Colonic mucosa (tissue), 4 donors: ENCODE measurements at regions not wholly inside any gene's neighbourhood (a gene's known extent, or its start where the extent isn't known, plus 50 kb on each side); places are given as distances from the start of the nearest gene placed in this dataset.
"Not testable (repeated sequence)": the region's sequence is repeated elsewhere in the genome, so short reads cannot be mapped to it uniquely, and the experiment has no call there.

Experiments
- DNase-seq: peaks from one replicate; pipeline ENCODE4 v3.0.0-alpha.2; 2020
- H3K27ac ChIP-seq: fragments of 200-600 bp; one replicate; pipeline ENCODE4 v1.8.0; 2021
- H3K27me3 ChIP-seq: fragments of 200-600 bp; one replicate; pipeline ENCODE4 v1.8.0; 2021
- H3K36me3 ChIP-seq: fragments of 200-600 bp; one replicate; pipeline ENCODE4 v1.8.0; 2021
- H3K4me1 ChIP-seq: fragments of 200-600 bp; one replicate; pipeline ENCODE4 v1.8.0; 2021; ENCODE audit warnings: mild to moderate bottlenecking
- H3K4me3 ChIP-seq: fragments of 200-600 bp; one replicate; pipeline ENCODE4 v1.8.0; 2021
- H3K9ac ChIP-seq, 2 donors: one replicate each; pipeline ENCODE4 v1.7.0; 2013; ENCODE audit warnings: control low read depth in 2 of 2, low read depth in 2 of 2, low read length in 2 of 2
- H3K9me3 ChIP-seq: fragments of 200-600 bp; one replicate; pipeline ENCODE4 v1.8.0; 2021
- intact Hi-C: fragments of 100-400 bp; cut with DNase I; formaldehyde crosslinking; loops from one replicate; pipeline ENCODE4 v1.14.1; 2022
- TF ChIP-seq, protein P1 (sequence below): fragments of 200-600 bp; IDR thresholded peaks from one replicate; pipeline ENCODE4 v1.8.0; 2022; ENCODE audit warnings: antibody characterized with exemption, mild to moderate bottlenecking
- donor health status: healthy.
- donor health status: DM: no; HTN: no; CAD: no.
- donor health status: DM: no; HTN: no; CAD: no.

DNA sequence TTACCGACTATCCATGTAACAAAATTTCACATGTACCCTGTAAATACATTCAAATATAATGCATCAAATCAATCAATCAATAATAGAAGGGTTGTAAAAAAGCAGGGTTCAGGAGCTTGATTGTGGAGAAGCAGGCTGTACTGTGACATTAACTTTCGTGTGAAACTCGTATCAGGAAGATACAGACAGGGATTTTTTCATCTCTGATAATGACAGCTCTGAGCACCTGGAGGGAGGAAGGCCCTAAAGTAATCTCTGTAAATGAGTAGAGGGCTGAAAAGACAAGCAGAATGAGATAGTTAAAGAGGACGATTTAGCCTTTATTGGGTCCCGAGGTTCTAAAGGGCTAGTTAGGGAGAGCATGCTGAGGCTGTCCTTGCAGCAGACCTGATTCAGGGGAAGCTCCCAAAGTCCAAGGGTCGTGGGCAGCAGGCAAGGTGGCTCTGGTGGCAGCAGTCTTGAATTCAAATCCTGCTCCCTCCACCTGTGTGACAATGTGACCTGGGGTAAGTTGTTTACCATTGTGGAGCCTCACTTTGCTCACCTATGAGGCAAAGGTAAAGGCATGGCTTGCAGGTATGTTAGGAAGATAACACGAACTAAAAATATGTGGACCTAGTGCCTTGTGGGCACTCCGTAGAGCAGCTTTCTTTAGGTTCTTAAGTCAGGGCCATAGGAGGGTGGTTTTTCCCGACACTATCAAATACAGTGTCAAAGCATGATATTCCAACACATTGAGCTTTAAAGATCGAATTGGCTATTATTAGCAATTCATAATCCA, 219.4 kb upstream of the MYLIP start:
- Histone ChIP-seq H3K36me3 (no peaks in the 10 kb centered on the region), H3K4me1 (no peaks in the 10 kb centered on the region), H3K9me3 (no peaks in the 10 kb centered on the region), H3K27ac (no peak overlapping the region), H3K27me3 (no peaks in the 10 kb centered on the region), H3K4me3 (no peak overlapping the region), H3K9ac (no peak overlapping the region)
- intact Hi-C loops, result no loop called here
- no peak for DNase-seq
- TF ChIP-seq, protein P1, sequence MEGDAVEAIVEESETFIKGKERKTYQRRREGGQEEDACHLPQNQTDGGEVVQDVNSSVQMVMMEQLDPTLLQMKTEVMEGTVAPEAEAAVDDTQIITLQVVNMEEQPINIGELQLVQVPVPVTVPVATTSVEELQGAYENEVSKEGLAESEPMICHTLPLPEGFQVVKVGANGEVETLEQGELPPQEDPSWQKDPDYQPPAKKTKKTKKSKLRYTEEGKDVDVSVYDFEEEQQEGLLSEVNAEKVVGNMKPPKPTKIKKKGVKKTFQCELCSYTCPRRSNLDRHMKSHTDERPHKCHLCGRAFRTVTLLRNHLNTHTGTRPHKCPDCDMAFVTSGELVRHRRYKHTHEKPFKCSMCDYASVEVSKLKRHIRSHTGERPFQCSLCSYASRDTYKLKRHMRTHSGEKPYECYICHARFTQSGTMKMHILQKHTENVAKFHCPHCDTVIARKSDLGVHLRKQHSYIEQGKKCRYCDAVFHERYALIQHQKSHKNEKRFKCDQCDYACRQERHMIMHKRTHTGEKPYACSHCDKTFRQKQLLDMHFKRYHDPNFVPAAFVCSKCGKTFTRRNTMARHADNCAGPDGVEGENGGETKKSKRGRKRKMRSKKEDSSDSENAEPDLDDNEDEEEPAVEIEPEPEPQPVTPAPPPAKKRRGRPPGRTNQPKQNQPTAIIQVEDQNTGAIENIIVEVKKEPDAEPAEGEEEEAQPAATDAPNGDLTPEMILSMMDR, result no peak

DNA sequence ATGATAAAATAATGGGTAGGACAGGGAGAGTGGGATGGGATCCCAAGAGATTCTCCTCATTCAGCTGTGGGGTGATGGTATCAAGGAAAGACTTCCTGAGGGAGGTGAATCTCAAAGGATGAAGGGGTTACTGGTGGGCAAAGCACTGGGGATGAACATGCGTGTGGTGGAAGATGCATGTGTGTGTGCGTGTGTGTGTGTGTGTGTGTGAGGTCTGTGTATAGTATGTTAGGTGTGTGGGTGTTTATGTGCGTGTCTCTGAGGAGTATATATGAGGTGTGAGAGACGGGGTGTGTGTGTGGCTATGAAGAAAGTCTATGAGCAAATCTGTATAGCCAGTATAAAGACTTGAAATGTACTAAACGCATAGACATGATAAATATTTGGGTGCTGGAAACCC, 220.0 kb upstream of the MYLIP start:
- Histone ChIP-seq H3K9me3 (no peaks in the 10 kb centered on the region), H3K27ac (no peak overlapping the region), H3K4me1 (no peaks in the 10 kb centered on the region), H3K9ac (no peak overlapping the region), H3K27me3 (no peaks in the 10 kb centered on the region), H3K36me3 (no peaks in the 10 kb centered on the region), H3K4me3 (no peak overlapping the region)
- intact Hi-C loops, result no loop called here
- TF ChIP-seq, protein P1, result no peak
- no peak for DNase-seq

DNA sequence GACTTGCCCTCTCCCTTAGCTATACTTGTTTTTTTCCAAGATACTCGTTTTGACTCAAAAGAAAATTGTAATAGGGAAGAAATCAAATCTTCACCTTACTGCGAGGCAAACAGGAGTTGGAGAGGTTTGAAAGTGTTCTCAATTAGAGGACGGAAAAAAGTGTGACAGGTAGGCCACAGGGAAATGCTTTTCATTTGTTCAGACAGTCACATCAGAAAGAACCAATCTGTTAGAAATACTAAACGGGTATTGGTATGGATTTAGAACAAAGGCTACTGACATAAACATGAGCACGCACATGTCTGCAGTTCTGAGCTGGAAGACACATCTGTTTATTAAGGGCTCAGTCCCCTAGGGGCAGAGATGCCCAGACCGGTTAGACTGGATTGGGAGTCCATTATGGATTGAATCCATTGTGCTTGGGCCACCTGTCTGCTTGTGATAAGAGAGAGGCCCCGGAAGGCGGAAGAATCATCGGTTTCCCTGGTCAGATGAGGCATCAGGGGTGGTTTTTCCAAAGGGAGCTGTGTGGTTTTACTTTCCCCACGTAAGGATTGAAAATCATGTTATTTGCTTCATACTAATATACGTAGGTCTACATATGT, 220.9 kb upstream of the MYLIP start:
- no peaks in the 10 kb centered on the region for H3K36me3 ChIP-seq
- no peaks in the 10 kb centered on the region for H3K27me3 ChIP-seq
- H3K4me3 ChIP-seq, result no peak overlapping the region
- no peaks in the 10 kb centered on the region for H3K9me3 ChIP-seq
- H3K9ac ChIP-seq, result no peak overlapping the region
- H3K27ac ChIP-seq, result no peak overlapping the region
- DNase-seq, result no peak
- no peaks in the 10 kb centered on the region for H3K4me1 ChIP-seq
- TF ChIP-seq, protein P1, result no peak
- intact Hi-C loops, result no loop called here

DNA sequence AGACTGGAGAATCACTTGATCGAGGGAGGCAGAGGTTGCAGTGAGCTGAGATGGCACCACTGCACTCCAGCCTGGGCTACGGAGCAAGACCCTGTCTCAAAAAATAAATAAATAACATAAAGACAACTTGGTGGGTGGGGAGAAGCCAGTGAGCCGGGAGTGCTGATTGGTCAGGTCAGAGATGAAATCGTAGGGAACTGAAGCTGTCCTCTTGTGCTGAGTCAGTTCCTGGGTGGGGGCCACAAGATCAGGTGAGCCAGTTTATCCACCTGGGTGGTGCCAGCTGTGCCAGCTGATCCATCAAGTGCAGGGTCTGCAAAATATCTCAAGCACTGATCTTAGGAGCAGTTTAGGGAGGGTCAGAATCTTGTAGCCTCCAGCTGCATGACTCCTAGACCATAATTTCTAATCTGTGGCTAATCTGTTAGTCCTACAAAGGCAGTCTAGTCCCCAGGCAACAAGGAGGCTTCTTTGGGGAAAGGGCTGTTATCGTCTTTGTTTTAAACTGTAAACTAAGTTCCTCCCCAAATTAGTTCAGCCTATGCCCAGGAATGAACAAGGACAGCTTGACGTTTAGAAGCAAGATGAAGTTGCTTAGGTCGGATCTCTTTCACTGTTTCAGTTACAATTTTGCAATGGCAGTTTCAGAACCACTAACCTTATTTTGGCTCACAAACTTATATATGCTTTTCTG, 221.5 kb upstream of the MYLIP start:
- H3K36me3 ChIP-seq, H3K4me3 ChIP-seq, H3K4me1 ChIP-seq, H3K27me3 ChIP-seq, H3K9ac ChIP-seq, DNase-seq, H3K9me3 ChIP-seq, H3K27ac ChIP-seq, intact Hi-C loops: not testable (repeated sequence)

DNA sequence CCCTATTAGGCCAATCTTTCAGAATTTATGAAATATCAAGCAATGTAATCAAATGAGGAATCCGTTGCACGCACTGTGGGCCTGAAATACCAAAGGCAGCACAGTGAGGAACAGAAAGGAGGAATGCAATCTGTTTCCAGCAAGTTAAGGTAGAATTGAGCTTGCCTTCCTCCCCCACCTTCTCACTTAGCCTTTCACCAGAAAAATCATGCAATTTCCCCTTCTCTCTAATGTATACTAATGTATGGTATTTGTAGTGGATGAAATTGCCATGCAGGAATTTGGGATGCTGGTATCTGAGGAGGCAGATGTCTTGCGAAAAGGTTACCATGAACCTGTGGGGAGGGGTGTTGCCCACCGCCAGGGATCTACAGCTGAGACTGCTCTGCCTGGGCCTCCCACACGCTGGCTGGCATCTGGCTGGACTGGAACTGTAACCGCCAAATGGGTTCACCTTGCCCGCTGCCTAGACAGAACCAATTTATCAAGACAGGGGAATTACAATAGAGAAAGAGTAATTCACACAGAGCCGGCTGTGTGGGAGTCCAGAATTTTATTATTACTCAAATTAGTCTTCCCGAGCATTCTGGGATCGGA, 222.4 kb upstream of the MYLIP start:
- no peaks in the 10 kb centered on the region for H3K9me3 ChIP-seq
- H3K4me3 ChIP-seq, result no peak overlapping the region
- no peak overlapping the region for H3K27ac ChIP-seq
- no peak for DNase-seq
- TF ChIP-seq, protein P1, result no peak
- no peaks in the 10 kb centered on the region for H3K4me1 ChIP-seq
- no peaks in the 10 kb centered on the region for H3K27me3 ChIP-seq
- no peaks in the 10 kb centered on the region for H3K36me3 ChIP-seq
- H3K9ac ChIP-seq, result no peak overlapping the region
- intact Hi-C loops, result no loop called here
